Activated CD8-positive, alpha-beta memory T cell treated with anti-CD3 and anti-CD28 coated beads, Interleukin-2, amount 50 U/mL, for 1 hour (primary cell): ENCODE measurements at regions not wholly inside any gene's neighbourhood (a gene's known extent, or its start where the extent isn't known, plus 50 kb on each side); places are given as distances from the start of the nearest gene placed in this dataset.

Experiments
- DNase-seq: peaks from one replicate; pipeline ENCODE4 v3.0.0-alpha.2; 2020; ENCODE audit errors: extremely low read depth

- DNase-seq, result no peak
Observed at GRCh38 chr10:79001082-79001885, 67.5 kb upstream of the ZMIZ1 start.

GRCh38 chr10:79002336-79002735, 66.4 kb upstream of the ZMIZ1 start:
- DNase-seq, result no peak

GRCh38 chr10:79003183-79004100, 65.3 kb upstream of the ZMIZ1 start:
- no peak for DNase-seq

GRCh38 chr10:79004311-79004710, 64.5 kb upstream of the ZMIZ1 start:
- DNase-seq, result no peak

- DNase-seq, result no peak
Observed at GRCh38 chr10:79005126-79005810, 63.5 kb upstream of the ZMIZ1 start.

GRCh38 chr10:79007018-79007417, 61.7 kb upstream of the ZMIZ1 start:
- DNase-seq, result no peak

- no peak for DNase-seq
Observed at GRCh38 chr10:79007421-79008319, 61.1 kb upstream of the ZMIZ1 start.

GRCh38 chr10:79009145-79009544, 59.6 kb upstream of the ZMIZ1 start:
- no peak for DNase-seq

GRCh38 chr10:79012567-79012966, 56.2 kb upstream of the ZMIZ1 start:
- no peak for DNase-seq

GRCh38 chr10:79013406-79013987, 55.3 kb upstream of the ZMIZ1 start:
- DNase-seq, result no peak

- no peak for DNase-seq
Observed at GRCh38 chr10:79014796-79015195, 54.0 kb upstream of the ZMIZ1 start.

- no peak for DNase-seq
Observed at GRCh38 chr10:79017882-79018520, 50.8 kb upstream of the ZMIZ1 start.

GRCh38 chr10:79018521-79019011, 50.2 kb upstream of the ZMIZ1 start:
- no peak for DNase-seq
